ENCODE measurements at regions not wholly inside any gene's neighbourhood (a gene's known extent, or its start where the extent isn't known, plus 50 kb on each side); places are given as distances from the start of the nearest gene placed in this dataset.
A peak's percentile ranks its signal among the peaks of the same experiment; 100 is the strongest.

- no peaks in the 10 kb centered on the region for H3K27me3 ChIP-seq (ENCODE audit: control insufficient read depth in 2 of 2, insufficient read depth in 2 of 2, low read length in 2 of 2)
- no peak overlapping the region for H3K9ac ChIP-seq (ENCODE audit: low read depth in 1 of 2, low read length in 2 of 2)
- H3K9me3 ChIP-seq (ENCODE audit: control insufficient read depth in 2 of 2, low read length in 2 of 2) = no peaks in the 10 kb centered on the region
- no peak overlapping the region for H3K4me3 ChIP-seq (ENCODE audit: low read length in 2 of 2)
- H3K36me3 ChIP-seq (ENCODE audit: control insufficient read depth in 2 of 2, insufficient read depth in 2 of 2, low read length in 2 of 2) = no peaks in the 10 kb centered on the region
- no peak overlapping the region for H3K27ac ChIP-seq (ENCODE audit: low read depth in 2 of 2, low read length in 2 of 2)
- no peaks in the 10 kb centered on the region for H3K4me1 ChIP-seq (ENCODE audit: control insufficient read depth in 2 of 2, insufficient read depth in 2 of 2, low read length in 2 of 2)
Observed at GRCh38 chr6:80537118-80537972, 430.9 kb downstream of the BCKDHB start.

DNA sequence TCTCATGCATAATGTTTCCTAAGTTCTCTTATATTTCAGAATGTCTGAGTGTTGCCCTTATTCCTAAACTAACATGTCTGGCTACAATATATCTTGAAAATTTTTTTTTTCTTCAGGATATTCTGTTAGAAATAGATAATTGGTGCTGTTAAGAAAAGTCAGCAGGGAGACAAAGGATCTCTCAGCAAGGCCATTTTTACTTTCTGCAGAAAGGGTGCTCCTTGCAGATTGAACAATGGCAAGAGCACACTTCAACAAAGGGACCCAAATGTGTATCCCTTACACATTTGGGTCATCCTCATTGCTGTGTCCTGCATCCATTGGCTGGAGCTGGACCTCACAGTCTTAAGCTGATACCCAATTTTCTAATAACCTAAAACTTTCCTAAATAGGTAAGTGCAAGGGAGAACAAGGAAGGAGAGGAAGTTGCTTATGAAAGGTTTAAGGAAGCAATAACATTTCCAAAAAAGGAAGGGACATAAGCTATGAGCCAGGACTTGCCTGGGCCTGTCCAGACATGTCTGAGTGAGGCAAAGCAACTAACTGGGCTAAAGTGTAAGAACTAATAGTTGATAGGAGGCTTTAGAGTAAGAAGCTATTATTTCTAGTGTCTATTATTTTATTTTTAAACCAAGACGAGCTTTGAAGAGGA, 429.6 kb downstream of the BCKDHB start:
- Histone ChIP-seq H3K4me3 (ENCODE audit: low read length in 2 of 2) (no peak overlapping the region), H3K36me3 (ENCODE audit: control insufficient read depth in 2 of 2, insufficient read depth in 2 of 2, low read length in 2 of 2) (no peaks in the 10 kb centered on the region), H3K9me3 (ENCODE audit: control insufficient read depth in 2 of 2, low read length in 2 of 2) (no peaks in the 10 kb centered on the region), H3K4me1 (ENCODE audit: control insufficient read depth in 2 of 2, insufficient read depth in 2 of 2, low read length in 2 of 2) (no peaks in the 10 kb centered on the region), H3K27me3 (ENCODE audit: control insufficient read depth in 2 of 2, insufficient read depth in 2 of 2, low read length in 2 of 2) (no peaks in the 10 kb centered on the region), H3K27ac (ENCODE audit: low read depth in 2 of 2, low read length in 2 of 2) (no peak overlapping the region), H3K9ac (ENCODE audit: low read depth in 1 of 2, low read length in 2 of 2) (no peak overlapping the region)

GRCh38 chr6:80531681-80532619, 425.5 kb downstream of the BCKDHB start:
- Histone ChIP-seq H3K36me3 (ENCODE audit: control insufficient read depth in 2 of 2, insufficient read depth in 2 of 2, low read length in 2 of 2) (no peaks in the 10 kb centered on the region), H3K9ac (ENCODE audit: low read depth in 1 of 2, low read length in 2 of 2) (no peak overlapping the region), H3K4me3 (ENCODE audit: low read length in 2 of 2) (no peak overlapping the region), H3K4me1 (ENCODE audit: control insufficient read depth in 2 of 2, insufficient read depth in 2 of 2, low read length in 2 of 2) (peaks cover 0 to 5% of the 10 kb centered on the region in 2 donors), H3K27ac (ENCODE audit: low read depth in 2 of 2, low read length in 2 of 2) (no peak overlapping the region), H3K9me3 (ENCODE audit: control insufficient read depth in 2 of 2, low read length in 2 of 2) (no peaks in the 10 kb centered on the region), H3K27me3 (ENCODE audit: control insufficient read depth in 2 of 2, insufficient read depth in 2 of 2, low read length in 2 of 2) (no peaks in the 10 kb centered on the region)

- H3K4me1 ChIP-seq (ENCODE audit: control insufficient read depth in 2 of 2, insufficient read depth in 2 of 2, low read length in 2 of 2) = peaks cover 0 to 5% of the 10 kb centered on the region in 2 donors
- H3K4me3 ChIP-seq (ENCODE audit: low read length in 2 of 2) = no peak overlapping the region
- H3K27ac ChIP-seq (ENCODE audit: low read depth in 2 of 2, low read length in 2 of 2) = no peak overlapping the region
- no peaks in the 10 kb centered on the region for H3K27me3 ChIP-seq (ENCODE audit: control insufficient read depth in 2 of 2, insufficient read depth in 2 of 2, low read length in 2 of 2)
- no peak overlapping the region for H3K9ac ChIP-seq (ENCODE audit: low read depth in 1 of 2, low read length in 2 of 2)
- H3K9me3 ChIP-seq (ENCODE audit: control insufficient read depth in 2 of 2, low read length in 2 of 2) = no peaks in the 10 kb centered on the region
- H3K36me3 ChIP-seq (ENCODE audit: control insufficient read depth in 2 of 2, insufficient read depth in 2 of 2, low read length in 2 of 2) = no peaks in the 10 kb centered on the region
Observed at GRCh38 chr6:80530103-80530502, 423.6 kb downstream of the BCKDHB start.

DNA sequence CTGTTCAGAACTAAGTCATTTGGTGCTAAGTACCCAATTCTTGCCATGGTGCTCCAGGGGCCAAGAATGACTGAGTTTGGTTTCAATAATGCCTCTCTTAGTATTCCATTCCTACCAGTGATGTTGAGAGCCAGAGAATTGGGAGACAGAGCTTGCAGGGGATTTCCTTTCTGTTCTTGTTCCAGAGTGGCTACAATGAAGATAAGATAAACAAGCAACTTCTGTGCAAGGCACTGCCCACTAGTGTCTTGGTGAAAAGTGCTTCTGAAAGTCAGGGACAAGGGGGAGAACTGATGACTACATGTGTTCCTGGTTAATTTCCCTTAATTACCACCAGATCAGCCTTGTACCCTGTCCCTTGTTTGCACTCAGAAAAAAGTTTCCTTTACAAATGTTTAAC, 421.6 kb downstream of the BCKDHB start:
- Histone ChIP-seq H3K27me3 (ENCODE audit: control insufficient read depth in 2 of 2, insufficient read depth in 2 of 2, low read length in 2 of 2) (no peaks in the 10 kb centered on the region), H3K27ac (ENCODE audit: low read depth in 2 of 2, low read length in 2 of 2) (no peak overlapping the region), H3K36me3 (ENCODE audit: control insufficient read depth in 2 of 2, insufficient read depth in 2 of 2, low read length in 2 of 2) (no peaks in the 10 kb centered on the region), H3K9me3 (ENCODE audit: control insufficient read depth in 2 of 2, low read length in 2 of 2) (no peaks in the 10 kb centered on the region), H3K4me1 (ENCODE audit: control insufficient read depth in 2 of 2, insufficient read depth in 2 of 2, low read length in 2 of 2) (peaks cover 0 to 5% of the 10 kb centered on the region in 2 donors), H3K4me3 (ENCODE audit: low read length in 2 of 2) (no peak overlapping the region), H3K9ac (ENCODE audit: low read depth in 1 of 2, low read length in 2 of 2) (no peak overlapping the region)

- H3K36me3 ChIP-seq (ENCODE audit: control insufficient read depth in 2 of 2, insufficient read depth in 2 of 2, low read length in 2 of 2) = no peaks in the 10 kb centered on the region
- H3K27ac ChIP-seq (ENCODE audit: low read depth in 2 of 2, low read length in 2 of 2) = no peak overlapping the region
- no peaks in the 10 kb centered on the region for H3K9me3 ChIP-seq (ENCODE audit: control insufficient read depth in 2 of 2, low read length in 2 of 2)
- H3K27me3 ChIP-seq (ENCODE audit: control insufficient read depth in 2 of 2, insufficient read depth in 2 of 2, low read length in 2 of 2) = no peaks in the 10 kb centered on the region
- H3K4me1 ChIP-seq (ENCODE audit: control insufficient read depth in 2 of 2, insufficient read depth in 2 of 2, low read length in 2 of 2) = peaks cover 0 to 5% of the 10 kb centered on the region in 2 donors
- H3K4me3 ChIP-seq (ENCODE audit: low read length in 2 of 2) = peak overlapping the region in 1 of 2 donors; percentile 4
- H3K9ac ChIP-seq (ENCODE audit: low read depth in 1 of 2, low read length in 2 of 2) = no peak overlapping the region
Observed at GRCh38 chr6:80527552-80528052, 421.1 kb downstream of the BCKDHB start.

GRCh38 chr6:80523531-80523997, 417.1 kb downstream of the BCKDHB start:
- no peak overlapping the region for H3K9ac ChIP-seq (ENCODE audit: low read depth in 1 of 2, low read length in 2 of 2)
- no peaks in the 10 kb centered on the region for H3K36me3 ChIP-seq (ENCODE audit: control insufficient read depth in 2 of 2, insufficient read depth in 2 of 2, low read length in 2 of 2)
- H3K4me1 ChIP-seq (ENCODE audit: control insufficient read depth in 2 of 2, insufficient read depth in 2 of 2, low read length in 2 of 2) = peaks cover 0 to 5% of the 10 kb centered on the region in 2 donors
- H3K4me3 ChIP-seq (ENCODE audit: low read length in 2 of 2) = no peak overlapping the region
- no peaks in the 10 kb centered on the region for H3K9me3 ChIP-seq (ENCODE audit: control insufficient read depth in 2 of 2, low read length in 2 of 2)
- no peak overlapping the region for H3K27ac ChIP-seq (ENCODE audit: low read depth in 2 of 2, low read length in 2 of 2)
- no peaks in the 10 kb centered on the region for H3K27me3 ChIP-seq (ENCODE audit: control insufficient read depth in 2 of 2, insufficient read depth in 2 of 2, low read length in 2 of 2)

DNA sequence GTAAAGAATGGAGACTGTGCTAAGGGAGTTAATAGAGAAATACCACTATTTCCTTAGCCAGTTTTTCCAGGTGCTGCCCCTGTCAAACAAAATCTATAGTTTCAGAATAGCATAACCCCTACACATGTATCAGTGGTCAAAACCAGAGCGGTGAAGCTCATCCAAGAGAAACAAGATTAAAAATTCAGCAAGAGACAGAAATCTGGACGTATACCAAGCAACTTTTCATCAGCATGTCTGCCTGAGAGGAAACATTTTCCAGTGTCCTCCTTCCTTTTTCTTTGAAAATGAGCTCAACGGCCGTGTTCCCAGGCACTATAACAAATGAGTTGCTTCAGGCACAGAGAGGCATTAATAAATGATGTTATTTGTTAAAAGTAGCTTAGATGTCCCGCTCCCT, 416.5 kb downstream of the BCKDHB start:
- Histone ChIP-seq H3K4me3 (ENCODE audit: low read length in 2 of 2) (no peak overlapping the region), H3K9ac (ENCODE audit: low read depth in 1 of 2, low read length in 2 of 2) (no peak overlapping the region)

GRCh38 chr6:80522576-80522975, 416.1 kb downstream of the BCKDHB start:
- Histone ChIP-seq H3K27ac (ENCODE audit: low read depth in 2 of 2, low read length in 2 of 2) (no peak overlapping the region), H3K9ac (ENCODE audit: low read depth in 1 of 2, low read length in 2 of 2) (no peak overlapping the region), H3K4me1 (ENCODE audit: control insufficient read depth in 2 of 2, insufficient read depth in 2 of 2, low read length in 2 of 2) (no peaks in the 10 kb centered on the region), H3K27me3 (ENCODE audit: control insufficient read depth in 2 of 2, insufficient read depth in 2 of 2, low read length in 2 of 2) (no peaks in the 10 kb centered on the region), H3K9me3 (ENCODE audit: control insufficient read depth in 2 of 2, low read length in 2 of 2) (no peaks in the 10 kb centered on the region), H3K4me3 (ENCODE audit: low read length in 2 of 2) (no peak overlapping the region), H3K36me3 (ENCODE audit: control insufficient read depth in 2 of 2, insufficient read depth in 2 of 2, low read length in 2 of 2) (no peaks in the 10 kb centered on the region)

More for the DNA sequence above, 416.5 kb downstream of the BCKDHB start:
- no peaks in the 10 kb centered on the region for H3K36me3 ChIP-seq (ENCODE audit: control insufficient read depth in 2 of 2, insufficient read depth in 2 of 2, low read length in 2 of 2)
- H3K4me1 ChIP-seq (ENCODE audit: control insufficient read depth in 2 of 2, insufficient read depth in 2 of 2, low read length in 2 of 2) = peaks cover 0 to 4% of the 10 kb centered on the region in 2 donors
- no peaks in the 10 kb centered on the region for H3K9me3 ChIP-seq (ENCODE audit: control insufficient read depth in 2 of 2, low read length in 2 of 2)
- H3K27ac ChIP-seq (ENCODE audit: low read depth in 2 of 2, low read length in 2 of 2) = no peak overlapping the region
- H3K27me3 ChIP-seq (ENCODE audit: control insufficient read depth in 2 of 2, insufficient read depth in 2 of 2, low read length in 2 of 2) = no peaks in the 10 kb centered on the region
